Stimulated activated CD4-positive, alpha-beta T cell treated with anti-CD3 and anti-CD28 coated beads, Interleukin-15, amount 100 ng/mL, for 24 hours (primary cell): ENCODE measurements at regions not wholly inside any gene's neighbourhood (a gene's known extent, or its start where the extent isn't known, plus 50 kb on each side); places are given as distances from the start of the nearest gene placed in this dataset.

Experiments used
- DNase-seq: peaks from one replicate; pipeline ENCODE4 v3.0.0-alpha.2; 2020

DNA sequence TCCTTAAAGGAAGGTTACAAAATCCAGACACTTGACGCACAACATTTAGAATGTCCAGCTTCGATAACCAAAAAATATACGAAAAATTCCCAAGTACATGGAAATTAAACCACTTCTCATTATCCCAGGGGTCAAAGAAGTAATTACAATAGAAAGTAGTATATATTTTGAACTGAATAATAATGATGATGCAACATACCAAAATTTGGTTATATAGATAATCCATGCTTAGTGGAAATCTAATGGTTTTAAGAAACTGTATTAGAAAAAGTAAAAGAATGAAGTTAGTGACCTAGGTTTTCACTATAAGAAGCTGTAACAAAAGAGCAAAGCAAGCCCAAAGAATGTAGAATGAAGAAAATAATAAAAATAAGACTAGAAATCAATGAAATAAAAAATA lies 204.0 kb upstream of the PUM3 start:
- DNase-seq, result no peak

DNA sequence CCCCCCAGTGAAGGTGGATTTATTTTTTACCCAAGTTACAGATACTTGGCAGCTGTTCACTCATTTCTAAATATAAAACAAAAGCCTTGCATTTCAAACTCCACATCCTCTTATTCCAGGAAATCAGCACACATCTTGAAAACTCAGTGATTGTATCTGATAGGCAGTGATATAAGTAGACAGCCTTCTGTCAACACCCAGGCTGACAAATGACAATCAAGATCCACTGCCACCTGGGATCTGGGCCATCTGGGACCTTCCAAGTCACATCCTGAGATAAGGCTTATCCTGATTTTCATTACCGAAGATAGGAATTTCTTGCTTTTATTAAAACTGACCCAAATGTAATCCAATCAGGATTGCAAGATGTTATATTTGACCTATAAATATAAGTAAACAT lies 201.3 kb upstream of the PUM3 start:
- DNase-seq, result no peak

DNA sequence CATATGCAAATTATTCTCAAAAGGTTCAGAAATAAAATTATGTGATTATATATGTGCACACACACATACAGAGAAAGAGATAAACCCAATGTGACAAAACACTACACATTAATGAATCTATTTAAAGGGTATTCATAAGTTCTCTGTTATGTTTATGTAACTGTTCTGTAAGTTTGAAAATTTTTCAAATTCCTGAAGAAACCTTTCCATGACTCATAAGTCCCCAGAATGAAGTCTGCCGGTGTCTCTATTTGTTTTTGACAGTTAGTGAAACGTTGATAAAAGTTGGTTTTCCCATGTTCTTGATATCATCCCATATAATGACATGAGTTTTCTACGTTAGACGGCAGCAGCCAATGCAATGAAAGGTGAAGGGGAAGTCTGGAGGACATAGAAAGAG lies 199.5 kb upstream of the PUM3 start:
- DNase-seq, result no peak

DNA sequence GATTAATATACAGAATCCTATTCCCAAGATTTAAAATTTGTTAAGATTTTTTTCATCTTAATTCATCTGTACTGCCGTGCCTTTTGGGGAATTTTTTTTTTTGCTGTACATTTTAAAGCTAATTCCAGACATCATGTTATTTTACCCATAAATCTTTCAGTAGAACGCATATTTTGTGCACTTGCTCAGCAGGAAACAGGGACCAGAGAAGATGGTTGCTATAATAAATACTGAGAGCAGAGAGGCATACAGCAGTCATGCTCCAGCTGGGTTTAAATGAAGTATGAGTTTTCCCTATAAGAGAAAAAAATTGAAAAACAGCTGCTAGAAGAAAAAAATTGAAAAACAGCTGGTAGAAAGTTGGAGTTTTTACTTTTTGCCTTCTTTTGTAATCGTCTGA lies 196.9 kb upstream of the PUM3 start:
- no peak for DNase-seq

DNA sequence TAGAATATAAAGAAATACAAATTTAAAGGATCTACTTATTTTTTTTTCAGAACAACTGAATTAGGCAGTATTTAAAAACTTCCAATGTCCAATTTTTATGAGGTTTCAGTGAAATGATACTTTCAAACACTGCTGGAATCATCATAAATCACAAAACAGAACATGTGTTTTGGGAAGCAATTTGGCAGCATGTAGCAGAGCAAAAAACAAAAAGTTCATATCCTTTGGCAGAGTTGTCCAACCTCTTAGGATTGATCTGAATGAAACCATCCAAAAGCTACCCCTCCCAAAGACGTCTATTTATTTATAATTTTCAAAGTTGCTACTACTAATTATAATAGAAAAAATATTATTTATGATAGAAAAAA lies 192.4 kb upstream of the PUM3 start:
- DNase-seq, result no peak

DNA sequence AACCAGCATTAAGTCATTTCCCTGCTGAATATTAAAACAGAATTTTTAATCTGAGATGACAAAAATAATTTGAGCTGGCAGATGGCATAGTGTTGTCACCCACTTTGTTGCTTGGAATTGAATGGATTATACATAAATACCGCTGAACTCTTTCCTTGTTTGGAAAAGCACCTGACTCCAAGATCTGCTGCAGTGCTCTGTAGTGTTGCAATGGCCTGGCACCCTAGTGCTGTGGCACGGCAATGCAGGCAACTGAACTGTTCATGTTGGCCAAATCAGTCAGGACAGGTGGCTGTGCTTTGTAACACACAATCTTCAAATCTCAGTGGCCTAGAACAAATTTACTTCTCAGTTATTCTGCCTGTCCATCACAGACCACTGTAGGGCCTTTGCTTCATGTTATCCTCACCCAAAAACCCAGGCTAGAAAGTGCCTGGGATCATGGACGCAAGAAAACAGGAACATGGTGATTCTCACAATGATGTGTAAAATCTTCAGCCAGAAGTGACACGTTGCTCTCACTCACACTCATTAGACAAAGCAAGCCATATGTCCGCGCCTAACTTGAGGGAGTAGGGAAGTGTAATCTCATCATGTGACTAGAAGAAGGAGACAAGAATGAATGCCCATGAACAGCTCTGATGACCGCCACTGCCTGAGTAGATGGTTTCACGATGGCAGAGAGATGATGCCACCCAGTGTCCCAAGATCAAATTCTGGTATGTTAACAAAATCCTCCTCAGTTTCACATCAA lies 191.9 kb upstream of the PUM3 start:
- no peak for DNase-seq

DNA sequence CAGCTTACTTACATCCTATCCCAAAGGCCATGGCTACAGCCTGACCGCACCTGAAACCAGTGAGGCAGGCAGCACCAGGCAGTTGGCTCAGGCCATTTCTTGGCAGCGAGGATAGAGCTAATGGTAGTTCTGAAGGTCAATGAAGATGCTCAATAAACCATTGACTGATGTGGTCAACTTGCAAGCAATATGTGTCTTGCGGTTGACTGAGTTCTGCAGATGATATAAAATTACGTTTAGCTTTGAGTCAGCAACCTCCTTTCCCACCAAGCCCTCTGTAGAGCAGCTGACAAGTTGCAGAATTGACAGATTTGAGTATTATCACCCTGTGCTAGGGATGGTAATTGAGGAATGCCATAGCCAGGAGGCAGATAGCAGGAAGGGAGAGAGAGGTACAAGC lies 189.0 kb upstream of the PUM3 start:
- DNase-seq, result no peak

DNA sequence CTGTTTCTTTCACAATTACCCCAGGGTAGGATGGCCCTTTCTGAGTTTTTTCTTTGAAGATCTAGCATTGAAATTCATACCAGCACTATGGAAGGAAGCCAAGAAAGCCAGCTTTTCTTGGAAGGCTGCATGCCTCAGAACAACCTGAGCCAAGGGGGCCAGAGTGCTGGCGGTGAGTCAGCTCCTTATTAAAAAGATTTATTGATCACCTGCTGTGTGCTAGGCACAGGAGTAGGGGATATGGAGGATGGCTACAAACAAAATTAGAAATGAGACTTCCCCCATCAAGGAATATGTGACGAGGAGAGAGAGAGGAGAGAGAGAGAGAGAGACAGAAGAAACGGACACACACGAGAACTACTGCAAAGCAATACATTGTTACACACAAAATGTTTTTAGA lies 184.6 kb upstream of the PUM3 start:
- DNase-seq, result no peak

DNA sequence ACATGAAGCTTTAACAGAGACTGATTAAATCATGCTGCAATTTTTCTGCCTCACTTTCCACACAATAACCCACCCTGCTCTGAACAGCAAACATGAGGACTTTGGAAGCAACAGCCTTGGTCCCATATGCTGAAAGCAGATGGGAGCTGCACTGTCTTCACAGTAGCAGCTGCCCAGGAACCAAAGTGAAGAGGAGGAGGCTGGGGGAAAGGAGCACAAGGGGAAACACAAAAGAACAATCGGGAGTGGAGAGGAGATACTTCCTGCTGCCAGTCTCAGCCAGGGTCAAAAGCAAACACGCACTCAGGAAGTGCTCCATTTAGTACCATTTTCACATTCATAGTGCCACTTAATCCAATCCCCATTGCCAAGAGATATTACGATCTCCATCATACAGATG lies 183.3 kb upstream of the PUM3 start:
- no peak for DNase-seq

DNA sequence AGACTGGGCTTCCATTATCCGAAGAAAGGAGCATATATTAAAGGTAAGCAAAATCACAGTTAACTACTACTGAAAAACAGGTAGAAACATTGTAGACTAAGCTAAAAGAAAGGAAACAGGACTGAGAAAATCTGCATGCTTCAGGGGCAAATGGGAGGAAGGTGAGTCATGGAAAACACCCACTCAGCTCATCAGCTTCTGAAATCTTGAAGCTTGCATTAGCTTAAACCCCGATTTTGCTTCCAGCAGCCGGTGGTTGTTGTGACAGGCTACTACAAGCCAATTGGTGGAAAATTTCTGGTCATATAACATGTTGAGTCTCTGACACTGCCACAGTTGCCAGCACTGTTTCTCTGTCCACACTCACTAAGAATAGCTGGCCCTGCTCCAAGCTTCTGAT lies 179.6 kb upstream of the PUM3 start:
- DNase-seq, result peak; percentile 4

DNA sequence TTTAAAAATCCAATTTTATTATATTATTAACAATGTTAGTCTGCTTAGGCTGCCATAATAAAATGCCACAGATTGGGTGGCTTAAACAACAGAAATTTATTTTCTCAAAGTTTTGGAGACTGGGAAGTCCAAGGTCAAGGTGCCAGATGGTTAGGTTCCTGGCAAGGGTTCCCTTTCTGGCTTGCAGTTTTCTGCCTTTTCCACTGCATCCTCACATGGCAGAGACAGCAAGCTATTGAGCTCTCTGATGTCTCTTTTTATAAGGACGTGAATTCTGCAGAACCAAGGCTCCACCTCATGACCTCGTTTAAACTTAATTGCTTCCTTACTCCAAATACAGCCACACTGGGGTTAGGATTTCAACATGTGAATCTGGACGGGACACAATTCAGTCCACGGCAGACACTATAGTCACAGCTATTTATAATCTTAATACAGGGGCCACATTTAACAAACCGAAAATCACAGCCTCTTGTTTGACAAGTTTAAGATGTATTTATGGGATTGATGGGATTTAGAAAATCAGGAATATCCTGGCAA lies 174.9 kb upstream of the PUM3 start:
- DNase-seq, result no peak

DNA sequence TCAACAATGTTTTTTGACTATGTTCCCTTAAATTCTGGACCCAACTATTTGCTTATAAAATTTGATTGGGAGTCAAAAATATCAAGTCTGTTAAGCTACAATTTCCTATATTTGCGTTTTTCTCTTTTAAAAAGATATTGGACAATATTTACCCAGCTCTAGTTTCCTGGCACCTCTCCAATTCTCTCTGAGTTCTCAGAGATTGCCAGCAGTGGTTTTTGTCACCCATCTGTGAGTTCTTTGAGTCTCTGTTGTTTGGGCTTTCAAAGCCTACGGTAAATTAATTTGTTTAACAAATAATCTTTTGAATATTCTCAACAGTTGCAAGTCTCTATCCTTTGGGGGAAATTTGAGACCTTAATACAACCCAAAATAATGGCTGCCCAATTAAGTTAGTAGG lies 174.2 kb upstream of the PUM3 start:
- no peak for DNase-seq

DNA sequence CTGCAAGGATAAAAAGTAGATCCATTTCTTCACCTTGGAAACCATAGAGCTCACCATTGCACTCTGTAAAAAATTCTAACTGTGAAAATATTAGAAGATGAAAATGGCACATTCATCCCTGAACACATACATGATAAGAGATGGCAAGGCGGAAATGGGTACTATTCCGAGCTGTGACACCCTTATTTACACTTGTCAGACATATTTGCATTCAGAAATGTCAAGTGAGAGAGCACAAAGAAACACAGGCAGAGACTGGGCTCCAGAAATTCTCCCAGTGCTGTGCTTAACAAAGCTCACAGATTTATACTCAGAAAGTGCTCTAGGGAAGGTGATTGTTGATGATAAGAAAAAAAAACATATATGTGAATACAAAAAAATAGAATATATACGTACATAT lies 170.3 kb upstream of the PUM3 start:
- DNase-seq, result no peak

DNA sequence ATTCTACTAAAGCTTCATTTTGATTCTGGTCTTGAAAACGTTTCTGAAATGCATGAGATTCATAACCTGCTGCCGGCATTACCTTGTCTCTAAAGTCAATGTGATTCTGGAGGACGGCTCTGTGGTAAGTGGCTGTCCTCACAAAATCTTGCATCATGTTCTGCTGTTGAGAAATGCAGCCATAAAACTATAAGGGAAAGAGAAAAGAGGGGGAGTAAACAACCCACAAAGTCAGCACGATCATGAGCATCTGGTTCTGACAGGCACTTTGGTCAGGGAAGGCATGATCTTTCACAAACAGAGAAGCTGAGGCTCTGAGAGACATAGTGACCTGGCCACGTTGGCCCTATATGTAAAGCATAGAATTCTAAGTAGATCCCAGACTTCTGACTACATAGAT lies 168.9 kb upstream of the PUM3 start:
- DNase-seq, result no peak

DNA sequence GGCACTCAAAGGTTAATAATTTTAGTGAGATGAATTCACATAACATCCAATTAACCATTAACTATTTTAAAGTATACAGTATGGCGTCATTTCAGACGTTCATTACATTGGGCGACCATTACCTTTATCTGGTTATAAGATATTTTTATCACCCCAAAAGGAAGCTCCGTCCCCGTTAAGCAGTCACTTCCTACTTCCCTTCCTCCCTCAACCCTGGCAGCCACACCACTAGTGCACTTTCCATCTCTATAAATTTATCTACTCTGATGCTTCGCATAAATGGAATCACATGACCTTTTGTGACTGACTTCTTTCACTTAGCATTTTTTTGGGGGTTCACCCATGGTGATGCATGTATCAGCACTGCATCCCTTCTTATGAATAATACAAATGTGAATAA lies 168.3 kb upstream of the PUM3 start:
- DNase-seq, result no peak

DNA sequence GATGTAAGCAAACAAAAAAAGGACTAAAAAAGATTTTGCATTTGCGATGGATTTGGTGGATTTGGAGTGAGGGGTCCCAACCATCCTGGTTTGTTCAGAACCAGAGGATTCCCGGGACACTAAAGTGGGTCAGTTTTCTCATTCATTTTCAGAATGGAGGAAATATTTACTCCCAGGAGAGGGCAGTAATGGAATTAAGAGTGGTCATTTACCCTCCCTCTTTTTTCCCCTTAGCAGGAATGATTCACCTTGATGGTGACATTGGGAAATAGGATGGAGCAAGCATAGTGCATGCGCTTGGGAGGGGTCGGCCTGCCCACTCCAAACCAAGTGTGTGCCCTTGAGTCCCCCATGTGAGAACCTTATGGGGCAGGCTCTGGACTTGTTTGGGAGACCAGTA lies 164.2 kb upstream of the PUM3 start:
- DNase-seq, result no peak

DNA sequence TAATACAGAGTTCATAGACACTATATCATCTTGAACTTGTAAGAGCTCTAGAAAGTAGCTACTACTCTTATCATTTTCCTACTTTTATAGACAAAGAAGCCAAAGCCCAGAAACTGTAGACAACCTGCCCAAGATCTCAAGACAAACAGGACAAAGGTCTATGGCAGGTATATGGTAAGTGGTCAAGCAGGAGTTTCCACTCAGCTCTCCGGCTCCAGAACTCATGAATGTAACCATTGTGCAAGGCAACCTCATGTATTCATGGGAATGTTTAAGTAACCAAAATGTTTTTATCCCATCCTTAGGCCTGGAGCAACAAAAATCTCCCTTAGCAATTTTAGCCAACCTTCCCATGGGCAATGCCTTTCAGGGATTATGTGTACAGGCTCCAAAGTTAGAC lies 163.4 kb upstream of the PUM3 start:
- DNase-seq, result no peak

DNA sequence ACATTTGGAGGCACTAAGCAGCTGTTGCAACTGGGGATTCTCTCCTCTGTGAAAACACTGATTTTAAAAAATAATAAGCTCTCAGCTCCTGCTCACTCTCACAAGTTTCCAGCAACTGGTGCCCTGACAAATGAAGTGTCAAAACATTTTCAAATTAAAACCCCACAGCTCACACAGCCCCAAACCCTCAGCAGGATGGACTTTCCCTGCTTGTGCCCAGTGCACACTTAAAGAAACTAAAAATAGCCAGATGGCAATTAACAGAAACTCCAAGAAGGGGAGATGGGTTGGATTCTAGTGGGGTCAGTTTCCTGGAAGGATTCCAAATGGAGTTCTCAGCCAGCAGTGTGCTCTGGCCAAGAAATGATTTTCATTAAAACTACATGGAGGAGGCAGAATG lies 163.0 kb upstream of the PUM3 start:
- DNase-seq, result no peak

DNA sequence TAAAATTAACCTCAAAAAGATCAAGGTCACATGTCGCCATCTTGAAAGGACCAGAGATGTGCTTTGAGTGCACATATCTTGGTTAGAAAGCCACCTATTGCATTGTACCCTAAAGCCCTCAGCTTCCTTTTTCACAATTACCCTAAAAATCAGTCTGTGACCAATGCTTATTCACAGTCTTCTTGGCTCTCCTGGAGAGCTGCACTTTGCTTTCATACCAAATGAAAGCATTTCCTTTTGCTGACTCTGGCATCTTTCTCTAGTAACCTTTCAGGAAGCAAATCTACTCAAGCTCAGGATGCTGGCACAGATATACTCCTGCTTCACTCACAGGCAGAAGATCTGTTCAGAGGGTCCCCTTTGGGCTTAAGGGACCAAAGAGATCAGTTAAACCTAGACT lies 160.7 kb upstream of the PUM3 start:
- no peak for DNase-seq

DNA sequence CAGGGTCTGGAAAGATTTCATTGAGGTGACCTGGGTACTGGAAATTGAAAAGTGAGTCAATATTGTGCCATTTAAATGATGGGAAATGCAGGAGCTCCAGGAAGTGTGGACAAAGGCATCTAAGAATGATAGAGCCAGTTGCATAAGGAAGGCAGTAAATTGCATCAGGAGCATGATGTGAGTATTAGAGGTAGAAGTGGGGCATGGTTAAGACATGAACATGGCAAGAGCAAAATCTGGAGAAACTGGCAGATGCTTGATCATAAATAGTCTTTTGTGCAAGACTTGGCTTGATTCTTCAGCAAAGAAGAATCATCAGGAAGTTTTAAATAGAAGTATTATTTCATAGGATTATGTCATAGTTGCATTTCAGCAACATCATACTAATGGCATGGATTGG lies 157.4 kb upstream of the PUM3 start:
- no peak for DNase-seq

DNA sequence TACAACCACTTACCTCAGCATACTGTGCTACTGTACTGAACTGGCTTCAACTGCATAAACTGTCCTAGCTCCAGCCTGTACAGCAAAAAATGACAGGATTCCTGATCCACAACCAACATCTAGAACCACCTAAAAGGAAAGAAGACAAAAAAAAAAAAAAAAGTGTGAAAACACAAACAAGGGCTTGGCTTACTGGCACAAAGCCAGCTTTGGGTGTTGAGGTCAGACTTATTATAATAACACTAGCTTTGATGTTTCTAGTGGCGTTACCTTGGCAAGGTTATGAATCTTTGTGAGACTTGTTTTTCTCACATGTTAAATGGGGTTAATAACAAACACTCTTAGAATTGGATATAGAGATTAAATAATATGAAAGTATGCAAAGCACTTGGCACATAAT lies 148.5 kb upstream of the PUM3 start:
- no peak for DNase-seq

DNA sequence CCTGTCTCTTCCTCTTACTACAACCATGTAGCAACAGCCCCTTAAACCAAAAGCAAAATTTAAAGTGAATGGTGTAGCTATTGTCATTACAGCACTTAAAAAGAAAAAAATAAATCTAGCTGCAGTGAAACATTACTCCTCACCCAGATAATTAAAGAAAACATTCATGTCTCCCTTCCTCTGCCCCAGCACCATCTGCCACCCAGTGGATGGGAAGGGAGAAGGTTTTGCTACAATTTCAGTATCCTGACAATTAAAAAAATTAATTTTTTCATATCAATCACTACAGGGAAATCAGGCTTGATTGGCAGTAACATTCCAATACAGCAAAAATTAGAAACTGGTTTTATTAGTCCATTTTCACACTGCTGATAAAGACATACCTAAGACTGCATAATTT lies 147.4 kb upstream of the PUM3 start:
- no peak for DNase-seq

DNA sequence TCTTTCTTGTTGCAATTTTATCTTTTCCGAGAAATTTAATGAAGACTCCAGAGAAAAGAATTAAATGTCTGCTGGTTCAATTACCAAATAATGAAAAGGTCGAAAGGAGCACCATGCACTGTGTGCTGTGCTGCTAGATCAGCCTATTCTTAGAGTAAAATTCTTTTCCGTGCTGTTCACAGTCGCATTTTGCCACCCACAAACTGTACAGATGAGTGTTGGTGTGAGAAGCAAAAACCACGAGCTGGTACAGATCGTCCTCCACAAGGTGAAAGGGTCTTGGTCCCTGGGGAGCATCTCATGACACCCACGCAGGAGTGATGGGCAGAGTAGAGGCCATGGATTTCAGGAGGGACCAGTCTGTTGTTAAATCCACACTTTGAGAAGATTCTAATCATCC lies 143.8 kb upstream of the PUM3 start:
- DNase-seq, result no peak

DNA sequence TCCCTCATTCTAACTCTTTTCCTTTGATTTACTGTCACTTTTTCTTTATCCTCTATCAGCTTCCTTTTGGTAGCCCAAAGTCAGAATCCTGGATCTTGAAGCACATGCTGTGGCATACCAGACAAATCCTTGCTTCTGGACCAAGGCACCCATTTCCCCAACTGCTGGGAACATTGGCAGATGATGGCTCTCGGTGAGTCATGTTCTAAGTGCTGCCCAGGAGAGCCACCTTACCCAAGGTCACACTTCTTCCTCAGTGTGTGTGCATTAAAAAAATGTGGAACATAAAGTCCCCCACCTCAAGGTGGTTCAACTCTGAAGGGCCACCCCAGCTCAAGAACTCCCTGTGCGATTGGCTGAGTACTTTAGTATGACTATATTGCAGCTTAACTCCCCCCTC lies 141.4 kb upstream of the PUM3 start:
- no peak for DNase-seq

DNA sequence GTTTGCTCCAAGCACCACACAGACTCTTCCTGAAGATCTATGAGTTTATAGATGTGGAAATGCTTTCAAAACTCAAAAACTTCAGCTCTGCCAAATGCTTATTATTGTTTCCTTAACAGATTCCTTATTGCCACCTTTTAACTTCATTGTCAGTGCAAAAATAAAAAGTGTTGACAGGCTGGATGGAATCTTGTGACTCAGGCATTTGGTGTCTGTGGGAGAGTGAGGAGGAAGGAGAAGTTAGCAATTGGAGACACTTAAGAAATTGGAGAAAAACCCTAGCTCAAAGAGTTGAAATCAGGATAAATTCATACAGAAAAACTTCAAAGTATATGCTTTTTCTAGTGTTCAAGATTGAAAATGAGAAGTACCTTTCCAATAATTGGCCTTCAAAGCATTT lies 140.6 kb upstream of the PUM3 start:
- DNase-seq, result no peak
